Neural cell (in vitro differentiated cells): ENCODE measurements at regions not wholly inside any gene's neighbourhood (a gene's known extent, or its start where the extent isn't known, plus 50 kb on each side); places are given as distances from the start of the nearest gene placed in this dataset.

Source experiments
- H2AFZ ChIP-seq: fragments of 200-600, 300-800 bp; sonication (generic), shearing (Covaris generic); 2 replicates; pipeline ENCODE4 v1.6.0; 2014; ENCODE audit warnings: low read depth, mild to moderate bottlenecking, antibody characterized with exemption, low read length, moderate library complexity
- H3F3A ChIP-seq: fragments of 200-600 bp; shearing (Covaris generic); 2 replicates; pipeline ENCODE4 v1.6.1; 2016; ENCODE audit warnings: mild to moderate bottlenecking, moderate library complexity, mixed read lengths, antibody characterized with exemption, low read length; ENCODE audit not compliant: insufficient read depth, poor library complexity, severe bottlenecking
- H3K27ac ChIP-seq: fragments of 200-600, 300-800 bp; sonication (generic), shearing (Covaris generic); 2 replicates; pipeline ENCODE4 v1.5.1; 2014; ENCODE audit warnings: mild to moderate bottlenecking, low read length, moderate library complexity
- H3K27me3 ChIP-seq: fragments of 300-800, 200-600 bp; sonication (generic), shearing (Covaris generic); 2 replicates; pipeline ENCODE4 v1.6.0; 2014; ENCODE audit warnings: mild to moderate bottlenecking, low read depth, low read length, moderate library complexity; ENCODE audit not compliant: insufficient read depth
- H3K36me3 ChIP-seq: fragments of 300-800, 200-600 bp; sonication (generic), shearing (Covaris generic); 2 replicates; pipeline ENCODE4 v1.5.1; 2014; ENCODE audit warnings: mild to moderate bottlenecking, antibody characterized with exemption, low read length, moderate library complexity; ENCODE audit not compliant: insufficient read depth
- H3K4me2 ChIP-seq: fragments of 300-800, 200-600 bp; sonication (generic), shearing (Covaris generic); 2 replicates; pipeline ENCODE4 v1.6.0; 2014; ENCODE audit warnings: mild to moderate bottlenecking, low read length
- H3K4me3 ChIP-seq: fragments of 300-800, 200-600 bp; sonication (generic), shearing (Covaris generic); 2 replicates; pipeline ENCODE4 v1.5.1; 2014; ENCODE audit warnings: mild to moderate bottlenecking, low read length, moderate library complexity
- H3K79me2 ChIP-seq: fragments of 200-600 bp; shearing (Covaris generic); replicated peaks from 2 replicates; pipeline ENCODE4 v1.6.0; 2014; ENCODE audit warnings: mild to moderate bottlenecking, low read length, moderate library complexity; ENCODE audit not compliant: insufficient read depth
- H3K9ac ChIP-seq: fragments of 300-800, 200-600 bp; sonication (generic), shearing (Covaris generic); 2 replicates; pipeline ENCODE4 v1.6.1; 2016; ENCODE audit warnings: mild to moderate bottlenecking, low read length, mixed read lengths
- H3K9me2 ChIP-seq: fragments of 200-600 bp; shearing (Covaris generic); 2 replicates; pipeline ENCODE4 v1.6.1; 2016; ENCODE audit warnings: mild to moderate bottlenecking, low read length, mixed read lengths; ENCODE audit not compliant: insufficient read depth
- H3K9me3 ChIP-seq: fragments of 200-600, 300-800 bp; sonication (generic), shearing (Covaris generic); 2 replicates; pipeline ENCODE4 v1.6.1; 2016; ENCODE audit warnings: mild to moderate bottlenecking, mixed run types, low read length, moderate library complexity, mixed read lengths
- H4K20me1 ChIP-seq: fragments of 200-600 bp; shearing (Covaris generic); 2 replicates; pipeline ENCODE4 v1.6.1; 2016; ENCODE audit warnings: mild to moderate bottlenecking, mixed run types; ENCODE audit not compliant: insufficient read depth
- EP300 ChIP-seq: fragments of 450-650 bp; conservative IDR thresholded peaks from 2 replicates; pipeline ENCODE4 v1.6.1; 2014; ENCODE audit warnings: antibody characterized with exemption, mild to moderate bottlenecking, moderate library complexity; ENCODE audit not compliant: poor library complexity, severe bottlenecking
- EZH2 ChIP-seq: fragments of 200-600, 300-800 bp; shearing (Covaris generic), sonication (generic); IDR thresholded peaks from 2 replicates; pipeline ENCODE4 v1.6.1; 2014; ENCODE audit warnings: antibody characterized with exemption, low read length, borderline replicate concordance, mild to moderate bottlenecking; ENCODE audit not compliant: insufficient read depth, poor library complexity, severe bottlenecking
- MXI1 ChIP-seq: fragments of 450-650 bp; conservative IDR thresholded peaks from 2 replicates; pipeline ENCODE4 v1.6.1; 2014; ENCODE audit warnings: antibody characterized with exemption, mild to moderate bottlenecking; ENCODE audit not compliant: poor library complexity, severe bottlenecking
- POLR2AphosphoS5 ChIP-seq: IDR thresholded peaks from 2 replicates; pipeline ENCODE4 v1.6.1; 2012
- RAD21 ChIP-seq: fragments of 450-650 bp; conservative IDR thresholded peaks from 2 replicates; pipeline ENCODE4 v1.6.1; 2014; ENCODE audit warnings: antibody characterized with exemption, mild to moderate bottlenecking, moderate library complexity
- SMC3 ChIP-seq: fragments of 450-650 bp; conservative IDR thresholded peaks from 2 replicates; pipeline ENCODE4 v1.6.1; 2014; ENCODE audit warnings: antibody characterized with exemption, mild to moderate bottlenecking, moderate library complexity; ENCODE audit not compliant: poor library complexity
- TAF1 ChIP-seq: IDR thresholded peaks from 2 replicates; pipeline ENCODE4 v1.6.1; 2012; ENCODE audit warnings: low read depth
- TF ChIP-seq, protein P1 (sequence below): fragments of 450-650 bp; IDR thresholded peaks from 2 replicates; pipeline ENCODE4 v1.5.1; 2014; ENCODE audit warnings: antibody characterized with exemption, mild to moderate bottlenecking, moderate library complexity; ENCODE audit not compliant: poor library complexity, severe bottlenecking
- TF ChIP-seq, protein P2 (sequence below): IDR thresholded peaks from 2 replicates; pipeline ENCODE4 v1.6.1; 2012; ENCODE audit warnings: borderline replicate concordance

DNA sequence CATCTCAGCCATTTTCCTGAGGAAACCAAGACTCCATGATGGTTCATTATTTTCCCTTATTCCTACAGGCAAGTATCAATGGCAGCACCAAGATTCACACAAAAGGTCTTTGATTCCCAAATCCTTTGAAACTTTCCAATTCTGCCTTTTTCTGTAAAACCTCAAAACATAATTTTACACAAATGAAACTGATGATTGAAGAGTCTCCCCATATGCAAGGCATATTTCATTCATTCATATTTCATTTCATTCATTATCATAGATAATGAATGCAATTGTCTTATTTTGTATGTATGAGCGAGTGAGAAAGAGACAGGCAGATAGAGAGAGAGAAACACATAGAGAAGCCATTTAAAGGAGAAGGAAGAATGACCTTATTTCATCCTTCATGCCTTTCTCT lies 172.8 kb downstream of the BTG1 start:
- Histone ChIP-seq H3K4me3 (no peak overlapping the region), H2AFZ (no peak overlapping the region), H3K9me3 (no peaks in the 10 kb centered on the region), H3K27ac (no peak overlapping the region), H3K27me3 (no peaks in the 10 kb centered on the region), H3K4me2 (no peak overlapping the region), H4K20me1 (no peaks in the 10 kb centered on the region), H3F3A (no peaks in the 10 kb centered on the region), H3K36me3 (no peaks in the 10 kb centered on the region), H3K9ac (no peak overlapping the region), H3K79me2 (no peaks in the 10 kb centered on the region), H3K9me2 (no peaks in the 10 kb centered on the region)
- TF ChIP-seq MXI1 (no peak), RAD21 (no peak), SMC3 (no peak)

DNA sequence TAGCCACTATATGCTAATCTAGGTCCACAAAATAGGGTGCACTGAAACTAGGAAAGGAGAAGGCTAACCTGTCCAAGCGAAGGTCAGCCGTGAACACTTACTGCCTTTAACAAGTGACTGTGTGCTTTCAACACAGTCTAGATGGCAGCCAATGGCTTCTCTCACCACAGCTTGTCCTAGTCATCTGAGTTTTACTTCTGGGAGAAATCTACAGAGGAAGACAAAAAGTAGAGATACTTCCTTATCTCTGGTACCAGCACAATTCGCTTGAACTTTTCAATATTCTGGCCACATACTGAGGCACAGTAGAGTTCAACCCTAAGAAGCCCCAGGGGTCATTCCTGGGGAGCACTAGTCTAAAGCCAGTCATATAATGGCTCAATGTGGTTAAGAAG lies 176.9 kb downstream of the BTG1 start:
- TF ChIP-seq TAF1 (no peak), MXI1 (no peak), SMC3 (no peak)
- Histone ChIP-seq H3K27ac (no peak overlapping the region), H3K27me3 (no peaks in the 10 kb centered on the region), H3K79me2 (no peaks in the 10 kb centered on the region), H2AFZ (no peak overlapping the region), H3K9ac (no peak overlapping the region), H3K4me3 (no peak overlapping the region), H3K9me2 (no peaks in the 10 kb centered on the region), H3K36me3 (no peaks in the 10 kb centered on the region), H3K4me2 (no peak overlapping the region), H3F3A (no peaks in the 10 kb centered on the region), H3K9me3 (no peaks in the 10 kb centered on the region), H4K20me1 (no peaks in the 10 kb centered on the region)

DNA sequence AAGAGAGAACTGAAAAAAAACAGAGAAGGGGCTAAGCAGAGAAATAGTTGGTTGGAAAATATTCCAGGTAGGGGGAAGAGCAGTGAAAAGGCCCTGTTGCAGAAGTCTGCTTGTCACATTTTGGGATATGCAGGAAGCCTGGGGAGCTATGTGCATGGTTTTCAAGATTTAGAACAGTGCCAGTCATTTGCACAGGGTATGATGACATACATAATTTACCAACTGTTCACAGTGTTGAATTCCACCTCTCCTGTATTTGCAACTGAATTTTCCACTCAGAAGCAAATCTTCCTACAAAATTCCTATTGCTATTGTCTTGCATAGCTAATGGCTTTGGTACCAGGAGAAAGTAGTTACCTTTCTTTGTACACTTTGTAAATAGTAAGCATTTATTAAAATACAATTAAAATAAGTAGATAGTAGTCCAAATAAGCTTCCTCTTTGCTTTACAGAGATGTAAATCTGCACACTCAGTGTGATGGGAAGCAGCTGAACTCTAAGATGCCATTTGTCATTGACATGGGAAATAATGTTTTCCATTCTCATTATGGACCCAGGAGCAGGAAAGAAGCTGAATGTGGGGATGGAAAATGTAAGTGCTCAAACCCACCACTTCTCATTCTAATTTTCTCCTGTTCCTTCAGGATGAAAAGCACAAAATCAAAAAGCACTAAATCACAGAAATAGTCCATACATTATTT lies 177.4 kb downstream of the BTG1 start:
- no peaks in the 10 kb centered on the region for H3K9me3 ChIP-seq
- H2AFZ ChIP-seq = no peak overlapping the region
- H3K36me3 ChIP-seq = no peaks in the 10 kb centered on the region
- H3K9me2 ChIP-seq = no peaks in the 10 kb centered on the region
- no peak overlapping the region for H3K9ac ChIP-seq
- no peak overlapping the region for H3K4me3 ChIP-seq
- H3K27ac ChIP-seq = no peak overlapping the region
- no peaks in the 10 kb centered on the region for H3K27me3 ChIP-seq
- H3K79me2 ChIP-seq = no peaks in the 10 kb centered on the region
- no peak for TF ChIP-seq SMC3
- TF ChIP-seq, protein P1, sequence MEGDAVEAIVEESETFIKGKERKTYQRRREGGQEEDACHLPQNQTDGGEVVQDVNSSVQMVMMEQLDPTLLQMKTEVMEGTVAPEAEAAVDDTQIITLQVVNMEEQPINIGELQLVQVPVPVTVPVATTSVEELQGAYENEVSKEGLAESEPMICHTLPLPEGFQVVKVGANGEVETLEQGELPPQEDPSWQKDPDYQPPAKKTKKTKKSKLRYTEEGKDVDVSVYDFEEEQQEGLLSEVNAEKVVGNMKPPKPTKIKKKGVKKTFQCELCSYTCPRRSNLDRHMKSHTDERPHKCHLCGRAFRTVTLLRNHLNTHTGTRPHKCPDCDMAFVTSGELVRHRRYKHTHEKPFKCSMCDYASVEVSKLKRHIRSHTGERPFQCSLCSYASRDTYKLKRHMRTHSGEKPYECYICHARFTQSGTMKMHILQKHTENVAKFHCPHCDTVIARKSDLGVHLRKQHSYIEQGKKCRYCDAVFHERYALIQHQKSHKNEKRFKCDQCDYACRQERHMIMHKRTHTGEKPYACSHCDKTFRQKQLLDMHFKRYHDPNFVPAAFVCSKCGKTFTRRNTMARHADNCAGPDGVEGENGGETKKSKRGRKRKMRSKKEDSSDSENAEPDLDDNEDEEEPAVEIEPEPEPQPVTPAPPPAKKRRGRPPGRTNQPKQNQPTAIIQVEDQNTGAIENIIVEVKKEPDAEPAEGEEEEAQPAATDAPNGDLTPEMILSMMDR = no peak
- no peak for TF ChIP-seq MXI1
- no peak for TF ChIP-seq RAD21
- no peak for TF ChIP-seq TAF1
- TF ChIP-seq, protein P2, sequence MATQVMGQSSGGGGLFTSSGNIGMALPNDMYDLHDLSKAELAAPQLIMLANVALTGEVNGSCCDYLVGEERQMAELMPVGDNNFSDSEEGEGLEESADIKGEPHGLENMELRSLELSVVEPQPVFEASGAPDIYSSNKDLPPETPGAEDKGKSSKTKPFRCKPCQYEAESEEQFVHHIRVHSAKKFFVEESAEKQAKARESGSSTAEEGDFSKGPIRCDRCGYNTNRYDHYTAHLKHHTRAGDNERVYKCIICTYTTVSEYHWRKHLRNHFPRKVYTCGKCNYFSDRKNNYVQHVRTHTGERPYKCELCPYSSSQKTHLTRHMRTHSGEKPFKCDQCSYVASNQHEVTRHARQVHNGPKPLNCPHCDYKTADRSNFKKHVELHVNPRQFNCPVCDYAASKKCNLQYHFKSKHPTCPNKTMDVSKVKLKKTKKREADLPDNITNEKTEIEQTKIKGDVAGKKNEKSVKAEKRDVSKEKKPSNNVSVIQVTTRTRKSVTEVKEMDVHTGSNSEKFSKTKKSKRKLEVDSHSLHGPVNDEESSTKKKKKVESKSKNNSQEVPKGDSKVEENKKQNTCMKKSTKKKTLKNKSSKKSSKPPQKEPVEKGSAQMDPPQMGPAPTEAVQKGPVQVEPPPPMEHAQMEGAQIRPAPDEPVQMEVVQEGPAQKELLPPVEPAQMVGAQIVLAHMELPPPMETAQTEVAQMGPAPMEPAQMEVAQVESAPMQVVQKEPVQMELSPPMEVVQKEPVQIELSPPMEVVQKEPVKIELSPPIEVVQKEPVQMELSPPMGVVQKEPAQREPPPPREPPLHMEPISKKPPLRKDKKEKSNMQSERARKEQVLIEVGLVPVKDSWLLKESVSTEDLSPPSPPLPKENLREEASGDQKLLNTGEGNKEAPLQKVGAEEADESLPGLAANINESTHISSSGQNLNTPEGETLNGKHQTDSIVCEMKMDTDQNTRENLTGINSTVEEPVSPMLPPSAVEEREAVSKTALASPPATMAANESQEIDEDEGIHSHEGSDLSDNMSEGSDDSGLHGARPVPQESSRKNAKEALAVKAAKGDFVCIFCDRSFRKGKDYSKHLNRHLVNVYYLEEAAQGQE = no peak
- no peak for TF ChIP-seq EZH2
- TF ChIP-seq POLR2AphosphoS5 = no peak
- no peak for TF ChIP-seq EP300
- no peaks in the 10 kb centered on the region for H4K20me1 ChIP-seq
- no peak overlapping the region for H3K4me2 ChIP-seq
- H3F3A ChIP-seq = no peaks in the 10 kb centered on the region
